T1000 (cell line): ENCODE measurements at regions not wholly inside any gene's neighbourhood (a gene's known extent, or its start where the extent isn't known, plus 50 kb on each side); places are given as distances from the start of the nearest gene placed in this dataset.

Experiments used
- DNase-seq: peaks from one replicate; lab custom pipeline; 2025; ENCODE audit warnings: mixed read lengths; lab: John Stamatoyannopoulos, UW

GRCh38 chr1:58891347-58891746 lies 107.5 kb upstream of the JUN start:
- DNase-seq: no peak

GRCh38 chr1:58893257-58893869 lies 109.5 kb upstream of the JUN start:
- no peak for DNase-seq

- DNase-seq: no peak
These were observed 111.2 kb upstream of the JUN start for GRCh38 chr1:58895082-58895481.

GRCh38 chr1:58895559-58896145 lies 111.8 kb upstream of the JUN start:
- no peak for DNase-seq

- DNase-seq: no peak
These were observed 112.7 kb upstream of the JUN start for GRCh38 chr1:58896246-58897183.

GRCh38 chr1:58898739-58899586 lies 115.1 kb upstream of the JUN start:
- DNase-seq: no peak

- no peak for DNase-seq
These were observed 115.9 kb upstream of the JUN start for GRCh38 chr1:58899587-58900271.

- DNase-seq: no peak
These were observed 116.5 kb upstream of the JUN start for GRCh38 chr1:58900396-58900795.

- DNase-seq: no peak
These were observed 117.2 kb upstream of the JUN start for GRCh38 chr1:58901008-58901407.

- no peak for DNase-seq
These were observed 119.1 kb upstream of the JUN start for GRCh38 chr1:58902830-58903513.

- peak; percentile 88 for DNase-seq
These were observed 119.9 kb upstream of the JUN start for GRCh38 chr1:58903514-58904298.

- no peak for DNase-seq
These were observed 120.7 kb upstream of the JUN start for GRCh38 chr1:58904299-58905125.

GRCh38 chr1:58905126-58905490 lies 121.3 kb upstream of the JUN start:
- no peak for DNase-seq

GRCh38 chr1:58905628-58906221 lies 121.9 kb upstream of the JUN start:
- DNase-seq: no peak

GRCh38 chr1:58907398-58907797 lies 123.6 kb upstream of the JUN start:
- DNase-seq: no peak

GRCh38 chr1:58908561-58909560 lies 125.0 kb upstream of the JUN start:
- DNase-seq: no peak

- DNase-seq: no peak
These were observed 126.3 kb upstream of the JUN start for GRCh38 chr1:58909914-58910681.
